ENCODE measurements at regions not wholly inside any gene's neighbourhood (a gene's known extent, or its start where the extent isn't known, plus 50 kb on each side); places are given as distances from the start of the nearest gene placed in this dataset.
A peak's percentile ranks its signal among the peaks of the same experiment; 100 is the strongest.

DNA sequence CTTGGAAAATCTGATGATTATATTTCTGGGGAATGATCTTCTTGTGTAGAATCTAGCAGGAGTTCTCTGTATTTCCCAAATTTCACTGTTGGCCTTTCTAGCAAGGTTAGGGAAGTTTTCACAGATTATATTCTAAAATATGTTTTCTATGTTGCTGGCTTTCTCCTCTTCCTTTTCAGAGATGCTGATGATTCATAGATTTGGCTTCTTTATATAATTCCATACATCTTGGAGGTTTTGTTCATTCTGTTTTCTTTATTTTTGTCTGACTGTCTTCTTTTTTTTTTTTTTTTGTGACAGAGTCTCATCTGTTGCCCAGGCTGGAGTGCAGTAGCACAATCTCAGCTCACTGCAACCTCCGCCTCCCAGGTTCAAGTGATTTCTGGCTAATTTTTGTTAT lies 957.9 kb upstream of the SLIT2 start:
- no peak for DNase-seq

GRCh38 chr4:19293080-19293479 lies 958.6 kb upstream of the SLIT2 start:
- DNase-seq: no peak

GRCh38 chr4:19286924-19287323 lies 964.8 kb upstream of the SLIT2 start:
- no peak for DNase-seq

DNA sequence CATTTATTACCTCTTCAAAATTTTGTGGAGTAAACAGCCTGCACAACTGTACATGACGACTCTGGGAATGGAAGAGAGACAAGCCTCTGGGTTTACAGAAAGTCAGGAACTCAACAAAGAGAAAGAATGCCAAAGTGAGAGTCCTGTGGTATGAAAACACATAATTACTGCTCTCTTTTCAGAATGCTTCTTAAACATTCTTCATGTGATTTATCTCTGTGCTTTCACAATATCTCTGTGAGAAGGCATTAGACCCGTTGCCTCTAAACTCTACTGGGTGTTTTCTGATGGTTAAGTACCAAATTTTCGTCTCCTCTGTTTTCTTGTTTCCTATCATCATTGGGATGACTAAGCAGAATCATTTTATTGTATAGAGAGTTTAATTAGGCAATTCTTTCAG lies 966.6 kb upstream of the SLIT2 start:
- no peak for DNase-seq

DNA sequence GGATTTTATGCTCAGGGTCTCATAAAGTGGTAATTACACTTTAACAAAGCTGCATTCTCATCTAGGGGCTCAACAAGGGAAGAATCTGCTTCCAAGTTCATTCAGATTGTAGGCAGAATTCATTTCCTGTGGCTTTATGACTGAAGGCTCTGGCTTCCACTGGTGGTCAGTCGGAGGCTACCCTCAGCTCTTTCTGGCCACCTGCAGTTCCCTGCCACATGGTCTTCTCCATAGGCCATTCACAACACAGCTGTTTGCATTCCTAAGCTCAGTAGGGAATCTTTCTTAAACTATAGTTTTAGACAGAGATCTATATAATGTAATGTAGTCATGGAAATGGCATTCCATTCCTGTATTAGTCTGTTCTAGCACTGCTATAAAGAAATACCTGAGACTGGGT lies 973.0 kb upstream of the SLIT2 start:
- DNase-seq: no peak

DNA sequence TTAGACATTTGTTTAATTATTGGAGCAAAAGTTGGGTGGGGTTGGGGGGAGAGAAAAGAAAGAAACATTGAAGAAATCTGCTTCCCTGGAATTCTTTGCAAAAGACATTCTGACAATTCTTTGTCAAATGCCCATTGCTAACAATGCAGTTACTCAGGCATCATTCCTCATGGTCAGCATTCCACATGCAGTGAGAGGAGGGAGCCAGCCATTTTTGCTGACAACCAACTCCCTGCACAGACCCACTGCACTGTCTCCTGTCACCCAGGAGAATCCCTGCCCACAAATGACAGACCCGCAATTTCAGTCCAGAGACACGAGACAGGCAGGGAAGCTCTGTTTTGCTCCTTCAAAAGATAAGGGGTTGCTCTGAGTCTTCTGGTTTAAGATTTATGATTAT lies 985.1 kb upstream of the SLIT2 start:
- no peak for DNase-seq

- no peak for DNase-seq
Observed at GRCh38 chr4:19262467-19262866, 989.2 kb upstream of the SLIT2 start.

- no peak for DNase-seq
Observed at GRCh38 chr4:19260346-19260745, 991.4 kb upstream of the SLIT2 start.

GRCh38 chr4:19259920-19260319 lies 991.8 kb upstream of the SLIT2 start:
- no peak for DNase-seq

- no peak for DNase-seq
Observed at GRCh38 chr4:19256823-19257222, 994.9 kb upstream of the SLIT2 start.

DNA sequence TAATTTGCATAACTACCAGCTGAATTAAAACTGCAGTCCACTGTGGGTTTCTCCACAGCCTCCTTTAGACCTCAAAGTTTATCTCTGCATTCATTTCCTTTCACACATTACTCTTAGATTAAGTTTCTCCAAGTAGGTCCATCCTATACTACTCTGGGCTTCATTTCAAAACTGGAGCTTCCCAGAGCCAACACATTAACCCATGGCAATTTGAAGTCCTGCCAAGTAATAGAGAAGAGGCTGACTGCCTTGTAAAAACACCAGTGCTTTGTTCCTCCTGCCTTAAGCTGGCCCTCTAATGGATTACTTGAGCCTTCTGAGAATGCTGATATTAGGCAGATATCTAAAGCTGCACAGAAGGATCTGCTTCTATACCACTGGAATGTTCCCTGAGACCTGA lies 997.2 kb upstream of the SLIT2 start:
- DNase-seq: no peak

GRCh38 chr4:19248023-19248422 lies 1003.7 kb upstream of the SLIT2 start:
- no peak for DNase-seq

DNA sequence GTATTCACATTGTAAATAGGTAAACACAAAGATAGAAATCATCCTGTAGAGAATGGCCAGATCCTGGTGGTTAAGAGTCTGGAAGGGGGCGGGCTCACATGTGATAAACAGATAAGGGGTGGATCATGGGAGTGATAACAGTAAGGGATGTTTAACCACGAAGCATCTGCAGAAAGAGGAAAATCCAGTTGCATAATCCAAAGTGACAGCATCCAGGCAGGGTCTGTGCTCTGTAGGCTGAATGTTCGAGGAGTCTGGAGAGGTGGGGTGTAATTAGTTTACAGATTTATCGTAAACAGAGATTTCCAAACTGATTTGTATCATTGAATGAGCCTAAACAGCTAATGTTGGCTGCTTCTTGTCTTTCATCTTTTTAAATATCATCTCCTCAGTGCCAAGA lies 1009.8 kb upstream of the SLIT2 start:
- no peak for DNase-seq

DNA sequence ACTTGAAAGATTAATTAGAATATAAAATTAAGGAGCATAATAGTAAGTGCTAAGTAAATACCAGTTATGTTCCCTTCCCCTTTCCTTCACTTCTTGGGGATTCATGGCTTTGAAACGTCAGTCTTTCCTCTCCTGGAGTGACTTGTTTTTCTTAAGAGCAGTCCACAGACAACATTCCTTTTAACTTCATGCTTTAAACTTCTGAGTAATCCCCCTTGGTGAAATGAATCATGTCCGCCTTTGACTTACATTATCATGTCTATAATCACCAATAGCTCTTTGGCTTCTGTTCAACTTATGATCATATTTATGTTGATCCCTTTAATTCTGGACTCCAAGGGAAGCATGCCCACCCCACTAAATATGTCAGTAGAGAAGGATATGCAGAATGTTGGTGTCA lies 1012.1 kb upstream of the SLIT2 start:
- no peak for DNase-seq

- DNase-seq: no peak
Observed at GRCh38 chr4:19236473-19236872, 1015.2 kb upstream of the SLIT2 start.

GRCh38 chr4:19230906-19231545 lies 1020.7 kb upstream of the SLIT2 start:
- no peak for DNase-seq

DNA sequence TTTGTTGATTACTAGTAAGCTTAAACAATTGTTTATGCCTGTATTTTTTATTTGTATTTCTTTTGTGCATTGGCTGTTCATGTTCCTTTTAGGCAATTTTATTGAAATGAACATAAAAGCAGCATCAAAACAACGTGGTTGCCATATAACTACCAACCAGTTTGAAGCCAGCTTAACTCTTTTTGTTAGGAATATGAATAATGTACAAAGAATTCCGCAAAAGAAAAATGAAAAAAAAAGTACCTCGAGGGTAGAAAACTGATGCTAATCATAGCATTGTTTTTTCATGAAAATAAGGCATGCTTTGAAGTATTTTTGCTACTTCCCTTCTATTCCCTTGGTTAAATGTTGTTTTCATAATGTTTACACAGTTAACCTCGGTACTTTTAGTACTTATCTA lies 1024.0 kb upstream of the SLIT2 start:
- no peak for DNase-seq

GRCh38 chr4:19224820-19225219 lies 1026.9 kb upstream of the SLIT2 start:
- peak; percentile 50 for DNase-seq

GRCh38 chr4:19216476-19216875 lies 1035.2 kb upstream of the SLIT2 start:
- no peak for DNase-seq

DNA sequence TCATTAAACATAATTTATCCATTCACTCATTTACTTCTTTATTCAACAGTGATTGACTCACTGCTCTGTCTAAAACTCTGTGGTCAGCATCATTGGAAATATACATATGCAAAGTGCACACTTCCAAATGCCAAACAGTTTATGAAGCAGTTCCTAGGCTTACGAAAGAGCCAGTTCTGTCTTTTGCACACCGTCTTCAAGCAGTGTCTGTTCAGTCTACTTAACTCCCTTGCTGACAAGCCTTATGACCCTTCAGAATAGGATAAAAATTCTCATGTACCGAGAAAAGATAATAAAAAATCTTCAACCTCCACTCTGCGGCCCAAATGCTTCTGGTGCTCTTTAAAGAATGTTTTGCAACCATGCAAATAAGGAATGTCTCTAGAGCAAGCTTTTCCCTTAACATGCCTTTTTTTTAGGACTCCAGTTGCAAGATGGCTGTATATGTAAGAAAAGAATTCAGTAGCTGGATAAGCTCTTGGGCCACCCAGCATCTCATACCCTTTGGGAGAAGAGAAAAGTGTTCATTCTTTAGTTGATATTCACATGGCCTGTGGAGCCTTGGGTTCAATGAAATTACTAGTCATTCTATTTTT lies 1037.0 kb upstream of the SLIT2 start:
- no peak for DNase-seq

DNA sequence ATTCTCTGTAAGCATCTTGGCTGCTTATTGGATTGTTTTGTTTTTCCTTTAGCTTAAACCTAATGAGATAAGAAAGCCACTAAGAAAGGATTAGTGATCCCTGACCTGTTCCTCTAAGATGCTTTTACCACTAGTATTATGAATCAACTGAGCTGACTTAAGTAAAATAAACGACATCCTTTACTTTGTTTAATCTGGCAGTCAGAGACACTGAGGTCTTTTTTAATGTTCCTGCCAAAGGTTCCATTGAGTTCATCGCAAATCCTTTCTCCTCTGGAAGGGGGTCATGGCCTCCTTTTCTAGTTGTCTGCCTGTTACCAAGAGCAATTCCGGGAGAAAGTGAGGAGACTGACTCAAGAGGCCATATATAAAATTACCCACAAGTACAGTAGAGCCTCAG lies 1038.3 kb upstream of the SLIT2 start:
- no peak for DNase-seq

DNA sequence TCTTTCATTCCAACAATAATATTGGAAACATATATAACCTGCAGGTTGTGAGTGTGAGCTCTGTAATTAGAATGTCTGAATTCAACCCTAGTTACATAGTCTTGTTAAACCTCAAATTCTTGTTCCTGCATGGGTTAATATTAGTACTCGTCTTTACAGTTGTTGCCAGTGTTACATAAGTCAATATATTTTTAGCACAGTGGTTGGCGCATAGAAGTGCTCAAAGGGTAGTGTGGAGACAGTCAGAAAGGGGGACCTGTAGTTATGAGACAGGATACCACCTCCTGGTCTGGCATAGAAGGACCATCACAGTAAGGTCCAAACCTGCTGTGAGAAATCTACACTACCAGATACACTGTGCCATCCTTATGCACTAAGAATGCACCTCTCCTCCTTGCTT lies 1045.9 kb upstream of the SLIT2 start:
- no peak for DNase-seq

DNA sequence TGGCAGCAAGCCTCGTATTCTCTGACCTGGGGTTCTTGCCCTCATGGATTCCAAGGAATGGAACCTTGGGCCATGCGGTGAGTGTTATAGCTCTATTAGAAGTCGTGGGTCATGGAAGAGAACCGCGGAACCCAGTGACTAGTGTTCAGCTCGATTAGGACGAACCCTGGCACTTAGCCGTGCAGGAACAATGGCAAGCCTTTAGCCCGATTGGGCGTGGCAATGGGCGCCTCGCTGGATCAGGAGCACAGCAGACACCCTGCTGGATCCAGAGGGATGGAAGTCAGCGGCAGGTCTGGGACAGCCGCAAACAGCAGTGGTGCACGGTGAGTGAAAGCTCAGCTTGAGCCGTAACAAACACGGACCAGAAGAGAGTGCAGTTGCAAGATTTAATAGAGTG lies 1053.9 kb upstream of the SLIT2 start:
- peak; percentile 36 for DNase-seq

DNA sequence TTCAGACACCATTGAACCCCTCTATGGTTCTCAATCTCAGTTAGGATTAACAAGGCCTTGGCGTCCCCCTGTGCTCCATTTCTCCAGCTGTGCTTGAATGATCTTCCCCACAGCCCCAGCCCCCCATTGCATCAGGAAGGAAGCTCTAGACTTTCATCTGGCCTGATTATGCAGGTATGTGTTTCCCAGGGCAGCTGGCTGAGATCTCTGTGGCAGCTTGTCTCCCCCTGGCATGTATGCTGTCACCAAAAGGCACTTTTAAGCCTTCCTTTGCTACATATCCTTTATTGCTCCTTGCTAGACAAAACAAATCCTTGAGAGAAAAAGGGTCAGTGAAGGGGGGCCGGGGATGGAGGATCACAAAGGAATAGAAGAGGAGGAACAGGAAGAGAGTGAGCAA lies 1056.0 kb upstream of the SLIT2 start:
- DNase-seq: no peak

GRCh38 chr4:19194672-19195071 lies 1057.0 kb upstream of the SLIT2 start:
- DNase-seq: no peak

Data from NCI-H146 (cell line).